GM12878 (cell line): ENCODE measurements at regions not wholly inside any gene's neighbourhood (a gene's known extent, or its start where the extent isn't known, plus 50 kb on each side); places are given as distances from the start of the nearest gene placed in this dataset.

Source experiments
- ATAC-seq: fragments of 200-7000 bp; cut with Tn5 transposase; 3 replicates; pipeline ENCODE4 v1.9.1; 2020; ENCODE audit warnings: mild to moderate bottlenecking, moderate library complexity
- BruUV-seq: library from RNA; stranded (reverse); fragments of 400-500 nt; replicated peaks from 2 replicates; lab custom pipeline; 2021; lab: Mats Ljungman, UMichigan
- CTCF ChIA-PET: fragments of 300-600 bp; sonication (Branson Sonifier 250); formaldehyde crosslinking; extraction: SDS; loops from one replicate; lab custom pipeline; 2021; ENCODE audit warnings: inconsistent platforms; lab: Yijun Ruan, JAX
- POLR2A ChIA-PET: fragments of 350-600 bp; formaldehyde crosslinking; extraction: SDS; loops from one replicate; lab custom pipeline; 2021; ENCODE audit warnings: inconsistent platforms; lab: Charles Lee
- RAD21 ChIA-PET: fragments of 300-600 bp; sonication (Branson Sonifier 250); formaldehyde crosslinking; loops from one replicate; lab custom pipeline; 2023; ENCODE audit warnings: antibody characterized with exemption; ENCODE audit not compliant: unreplicated experiment; lab: Charles Lee
- SMC1A ChIA-PET: fragments of 300-600 bp; sonication (Branson Sonifier 250); formaldehyde crosslinking; loops from one replicate; lab custom pipeline; 2023; ENCODE audit not compliant: unreplicated experiment, uncharacterized antibody; lab: Charles Lee
- DNase-seq: peaks from one replicate; pipeline ENCODE4 v3.0.0-alpha.2; 2011; ENCODE audit warnings: low read depth, low spot score
- FAIRE-seq: peaks from 3 replicates; lab custom pipeline; 2011; peaks lifted over from hg19 to GRCh38; lab: Jason Lieb, UNC
- H2AFZ ChIP-seq: 2 replicates; pipeline ENCODE4 v1.6.0; 2011; ENCODE audit warnings: low read depth, low read length, control low read depth; ENCODE audit not compliant: control insufficient read depth
- H3K27ac ChIP-seq: 2 replicates; pipeline ENCODE4 v1.5.1; 2011; ENCODE audit warnings: control low read depth; ENCODE audit not compliant: control insufficient read depth, insufficient read depth
- H3K27me3 ChIP-seq, 2 experiments: replicated peaks in 1 of 2; 2 replicates each; pipeline versions ENCODE4 v1.6.0 to v1.6.1; 2011; ENCODE audit warnings: low read length in 1 of 2; ENCODE audit not compliant: control insufficient read depth in 2 of 2, insufficient read depth in 2 of 2
- H3K36me3 ChIP-seq, 2 experiments: 2 replicates each; pipeline ENCODE4 v1.5.1; 2011; ENCODE audit warnings: low read length in 1 of 2; ENCODE audit not compliant: control insufficient read depth in 2 of 2, insufficient read depth in 2 of 2
- H3K4me1 ChIP-seq: 2 replicates; pipeline ENCODE4 v1.6.1; 2011; ENCODE audit warnings: mild to moderate bottlenecking, low read length, moderate library complexity, mixed read lengths; ENCODE audit not compliant: control insufficient read depth, insufficient read depth
- H3K4me2 ChIP-seq: 2 replicates; pipeline ENCODE4 v1.6.0; 2011; ENCODE audit warnings: control low read depth; ENCODE audit not compliant: control insufficient read depth, insufficient read depth
- H3K4me3 ChIP-seq: fragments of 200-600 bp; sonication (generic); 2 replicates; pipeline ENCODE4 v1.5.1; 2016
- H3K79me2 ChIP-seq: 2 replicates; pipeline ENCODE4 v1.6.0; 2011; ENCODE audit warnings: low read length; ENCODE audit not compliant: control insufficient read depth, insufficient read depth
- H3K9ac ChIP-seq: 2 replicates; pipeline ENCODE4 v1.8.0; 2011; ENCODE audit warnings: low read length, control low read depth, mixed read lengths; ENCODE audit not compliant: control insufficient read depth, insufficient read depth
- H3K9me3 ChIP-seq: replicated peaks from 3 replicates; pipeline ENCODE4 v1.5.1; 2011; ENCODE audit warnings: mild to moderate bottlenecking, low read length; ENCODE audit not compliant: control insufficient read depth, insufficient read depth
- H4K20me1 ChIP-seq: 2 replicates; pipeline ENCODE4 v1.6.0; 2011; ENCODE audit not compliant: control insufficient read depth, insufficient read depth
- NFYB ChIP-seq: IDR thresholded peaks from 2 replicates; pipeline ENCODE4 v1.6.1; 2011; ENCODE audit warnings: low read depth, mild to moderate bottlenecking, low read length, improper control_type of control experiment, moderate library complexity; ENCODE audit not compliant: insufficient read depth
- NR2C2 ChIP-seq: IDR thresholded peaks from 2 replicates; pipeline ENCODE4 v1.6.1; 2011; ENCODE audit warnings: borderline replicate concordance, low read depth; ENCODE audit not compliant: control insufficient read depth, insufficient read length
- SMAD5 ChIP-seq: IDR thresholded peaks from 2 replicates; pipeline ENCODE4 v1.6.1; 2016; ENCODE audit warnings: antibody characterized with exemption, low read depth
- ZBTB11 ChIP-seq: fragments of 450-650 bp; formaldehyde crosslinking; IDR thresholded peaks from 2 replicates; pipeline ENCODE4 v1.5.0; 2022; ENCODE audit warnings: mild to moderate bottlenecking, missing genetic modification characterization
- WGBS: methylation state at CpG from one replicate; pipeline ENCODE4 v1.1.6; 2016; ENCODE audit warnings: low lambda C conversion rate; ENCODE audit not compliant: insufficient replicate concordance, insufficient coverage; ENCODE audit errors: missing lambda C conversion rate; 5-methylcytosine and 5-hydroxymethylcytosine counted together
- in situ Hi-C: fragments of 300-500 bp; cut with MboI; formaldehyde crosslinking; loops from 9 replicates; pipeline ENCODE4 v1.14.3; 2018; ENCODE audit warnings: mixed read lengths
- intact Hi-C: fragments of 100-400 bp; cut with micrococcal nuclease; formaldehyde crosslinking; loops from one replicate; pipeline ENCODE4 v1.14.2; 2022; ENCODE audit not compliant: unreplicated experiment
- TF ChIP-seq, protein P1 (sequence below): IDR thresholded peaks from 2 replicates; pipeline ENCODE4 v1.6.1; 2012; ENCODE audit warnings: improper control_type of control experiment, low read depth, low read length; ENCODE audit not compliant: insufficient replicate concordance
- TF ChIP-seq, protein P2 (sequence below): fragments of 450-650 bp; IDR thresholded peaks from 2 replicates; pipeline ENCODE4 v1.6.1; 2017; ENCODE audit warnings: borderline replicate concordance

- Histone ChIP-seq H3K9ac (no peak overlapping the region), H3K4me3 (no peak overlapping the region), H3K79me2 (no peaks in the 10 kb centered on the region), H3K4me1 (no peaks in the 10 kb centered on the region), H3K4me2 (no peak overlapping the region), H3K9me3 (no peaks in the 10 kb centered on the region), H3K36me3 (no peaks in the 10 kb centered on the region), H3K27ac (no peak overlapping the region), H2AFZ (no peak overlapping the region), H3K27me3 (no peaks in the 10 kb centered on the region), H4K20me1 (no peaks in the 10 kb centered on the region)
- no peak for DNase-seq
- SMC1A ChIA-PET: no interaction called here
- in situ Hi-C loops: no loop called here
- no peak for TF ChIP-seq NFYB
- TF ChIP-seq ZBTB11 (CRISPR knock-in tag): no peak
- no peak for TF ChIP-seq NR2C2
- no peak for TF ChIP-seq SMAD5
- TF ChIP-seq, protein P1, sequence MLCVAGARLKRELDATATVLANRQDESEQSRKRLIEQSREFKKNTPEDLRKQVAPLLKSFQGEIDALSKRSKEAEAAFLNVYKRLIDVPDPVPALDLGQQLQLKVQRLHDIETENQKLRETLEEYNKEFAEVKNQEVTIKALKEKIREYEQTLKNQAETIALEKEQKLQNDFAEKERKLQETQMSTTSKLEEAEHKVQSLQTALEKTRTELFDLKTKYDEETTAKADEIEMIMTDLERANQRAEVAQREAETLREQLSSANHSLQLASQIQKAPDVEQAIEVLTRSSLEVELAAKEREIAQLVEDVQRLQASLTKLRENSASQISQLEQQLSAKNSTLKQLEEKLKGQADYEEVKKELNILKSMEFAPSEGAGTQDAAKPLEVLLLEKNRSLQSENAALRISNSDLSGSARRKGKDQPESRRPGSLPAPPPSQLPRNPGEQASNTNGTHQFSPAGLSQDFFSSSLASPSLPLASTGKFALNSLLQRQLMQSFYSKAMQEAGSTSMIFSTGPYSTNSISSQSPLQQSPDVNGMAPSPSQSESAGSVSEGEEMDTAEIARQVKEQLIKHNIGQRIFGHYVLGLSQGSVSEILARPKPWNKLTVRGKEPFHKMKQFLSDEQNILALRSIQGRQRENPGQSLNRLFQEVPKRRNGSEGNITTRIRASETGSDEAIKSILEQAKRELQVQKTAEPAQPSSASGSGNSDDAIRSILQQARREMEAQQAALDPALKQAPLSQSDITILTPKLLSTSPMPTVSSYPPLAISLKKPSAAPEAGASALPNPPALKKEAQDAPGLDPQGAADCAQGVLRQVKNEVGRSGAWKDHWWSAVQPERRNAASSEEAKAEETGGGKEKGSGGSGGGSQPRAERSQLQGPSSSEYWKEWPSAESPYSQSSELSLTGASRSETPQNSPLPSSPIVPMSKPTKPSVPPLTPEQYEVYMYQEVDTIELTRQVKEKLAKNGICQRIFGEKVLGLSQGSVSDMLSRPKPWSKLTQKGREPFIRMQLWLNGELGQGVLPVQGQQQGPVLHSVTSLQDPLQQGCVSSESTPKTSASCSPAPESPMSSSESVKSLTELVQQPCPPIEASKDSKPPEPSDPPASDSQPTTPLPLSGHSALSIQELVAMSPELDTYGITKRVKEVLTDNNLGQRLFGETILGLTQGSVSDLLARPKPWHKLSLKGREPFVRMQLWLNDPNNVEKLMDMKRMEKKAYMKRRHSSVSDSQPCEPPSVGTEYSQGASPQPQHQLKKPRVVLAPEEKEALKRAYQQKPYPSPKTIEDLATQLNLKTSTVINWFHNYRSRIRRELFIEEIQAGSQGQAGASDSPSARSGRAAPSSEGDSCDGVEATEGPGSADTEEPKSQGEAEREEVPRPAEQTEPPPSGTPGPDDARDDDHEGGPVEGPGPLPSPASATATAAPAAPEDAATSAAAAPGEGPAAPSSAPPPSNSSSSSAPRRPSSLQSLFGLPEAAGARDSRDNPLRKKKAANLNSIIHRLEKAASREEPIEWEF: no peak
- TF ChIP-seq, protein P2, sequence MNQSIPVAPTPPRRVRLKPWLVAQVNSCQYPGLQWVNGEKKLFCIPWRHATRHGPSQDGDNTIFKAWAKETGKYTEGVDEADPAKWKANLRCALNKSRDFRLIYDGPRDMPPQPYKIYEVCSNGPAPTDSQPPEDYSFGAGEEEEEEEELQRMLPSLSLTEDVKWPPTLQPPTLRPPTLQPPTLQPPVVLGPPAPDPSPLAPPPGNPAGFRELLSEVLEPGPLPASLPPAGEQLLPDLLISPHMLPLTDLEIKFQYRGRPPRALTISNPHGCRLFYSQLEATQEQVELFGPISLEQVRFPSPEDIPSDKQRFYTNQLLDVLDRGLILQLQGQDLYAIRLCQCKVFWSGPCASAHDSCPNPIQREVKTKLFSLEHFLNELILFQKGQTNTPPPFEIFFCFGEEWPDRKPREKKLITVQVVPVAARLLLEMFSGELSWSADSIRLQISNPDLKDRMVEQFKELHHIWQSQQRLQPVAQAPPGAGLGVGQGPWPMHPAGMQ: no peak
- no peak for FAIRE-seq
- no TSS peak for BruUV-seq
- RAD21 ChIA-PET: no interaction called here
- WGBS: 3% methylated on average over 2 of the region's 2 CpGs
- ATAC-seq: no peak
- POLR2A ChIA-PET: no interaction called here
- intact Hi-C loops: no loop called here
- CTCF ChIA-PET: no interaction called here
Measured at GRCh38 chr21:27225940-27226339, 259.1 kb upstream of the ADAMTS5 start.
